Activated T-helper 17 cell treated with anti-CD3 and anti-CD28 coated beads, Interleukin-2, amount 50 U/mL, for 72 hours (primary cell): ENCODE measurements at regions not wholly inside any gene's neighbourhood (a gene's known extent, or its start where the extent isn't known, plus 50 kb on each side); places are given as distances from the start of the nearest gene placed in this dataset.

ENCODE experiments used
- ATAC-seq: fragments of 150-1000 bp; cut with Tn5 transposase; replicated peaks from 2 replicates; pipeline ENCODE4 v1.10.0; 2021; ENCODE audit warnings: mild to moderate bottlenecking, moderate library complexity
- H3K27ac Mint-ChIP-seq: one replicate; pipeline ENCODE4 v1.8.0; 2022; ENCODE audit warnings: mixed read lengths
- H3K27me3 Mint-ChIP-seq: one replicate; pipeline ENCODE4 v1.8.0; 2022; ENCODE audit warnings: mixed read lengths
- H3K36me3 Mint-ChIP-seq: one replicate; pipeline ENCODE4 v1.8.0; 2022; ENCODE audit warnings: low read depth, mild to moderate bottlenecking, mixed read lengths
- H3K4me1 Mint-ChIP-seq: one replicate; pipeline ENCODE4 v1.8.0; 2022; ENCODE audit warnings: mixed read lengths
- H3K4me3 Mint-ChIP-seq: one replicate; pipeline ENCODE4 v1.8.0; 2022; ENCODE audit warnings: mild to moderate bottlenecking, mixed read lengths
- H3K9me3 Mint-ChIP-seq: one replicate; pipeline ENCODE4 v1.8.0; 2022; ENCODE audit warnings: mixed read lengths

GRCh38 chr5:61653807-61654580 is 321.9 kb downstream of the ZSWIM6 start:
- Mint-ChIP-seq H3K36me3 (no peaks in the 10 kb centered on the region), H3K27me3 (peaks cover 22% of the 10 kb centered on the region), H3K9me3 (no peaks in the 10 kb centered on the region), H3K4me1 (no peaks in the 10 kb centered on the region), H3K4me3 (no peak overlapping the region), H3K27ac (no peak overlapping the region)
- ATAC-seq: no peak

DNA sequence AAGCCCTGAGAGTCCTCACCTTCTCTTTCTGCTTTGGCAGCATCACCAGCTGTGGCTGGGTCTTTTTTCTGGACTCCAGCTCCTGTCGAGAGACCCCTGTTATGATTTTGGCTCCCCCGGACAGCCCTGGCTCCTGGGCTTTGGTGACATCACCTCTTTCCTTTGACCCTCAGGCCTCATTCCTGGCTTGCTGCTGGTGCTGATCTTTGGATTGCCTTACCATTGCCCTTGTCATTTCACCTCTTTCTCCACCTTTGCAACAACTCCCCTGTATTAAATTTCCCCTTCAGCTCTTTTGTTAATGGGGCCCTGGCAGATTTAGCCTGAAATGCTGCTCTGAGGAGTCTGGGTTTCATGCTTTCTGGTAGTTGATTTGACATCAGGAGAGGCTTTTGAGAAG is 322.8 kb downstream of the ZSWIM6 start:
- peaks cover 15% of the 10 kb centered on the region for H3K27me3 Mint-ChIP-seq
- no peaks in the 10 kb centered on the region for H3K36me3 Mint-ChIP-seq
- ATAC-seq: no peak
- no peaks in the 10 kb centered on the region for H3K4me1 Mint-ChIP-seq
- no peak overlapping the region for H3K27ac Mint-ChIP-seq
- H3K4me3 Mint-ChIP-seq: no peak overlapping the region
- no peaks in the 10 kb centered on the region for H3K9me3 Mint-ChIP-seq

DNA sequence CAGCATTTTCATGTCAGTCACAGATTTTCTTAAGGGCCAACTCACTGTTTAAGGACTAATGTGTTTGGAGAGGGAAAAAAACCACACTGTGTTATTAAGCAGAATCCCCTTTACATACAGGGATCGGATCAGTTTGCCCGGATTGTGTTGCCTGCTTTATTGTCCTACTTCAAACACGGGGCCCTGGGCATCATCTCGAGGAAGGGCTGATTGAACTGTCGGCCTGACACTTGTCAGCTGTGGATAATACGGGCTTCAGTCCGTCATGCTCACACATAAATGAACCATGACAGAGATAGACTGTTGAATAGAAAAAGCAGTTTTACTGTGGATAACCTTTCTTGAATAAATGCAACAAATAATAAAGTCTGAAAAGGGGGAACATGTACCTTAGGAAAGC is 325.0 kb downstream of the ZSWIM6 start:
- no peak for ATAC-seq
- H3K27ac Mint-ChIP-seq: no peak overlapping the region
- peaks cover 20% of the 10 kb centered on the region for H3K27me3 Mint-ChIP-seq
- H3K4me1 Mint-ChIP-seq: no peaks in the 10 kb centered on the region
- no peaks in the 10 kb centered on the region for H3K36me3 Mint-ChIP-seq
- H3K9me3 Mint-ChIP-seq: no peaks in the 10 kb centered on the region
- H3K4me3 Mint-ChIP-seq: no peak overlapping the region

- H3K9me3 Mint-ChIP-seq: no peaks in the 10 kb centered on the region
- ATAC-seq: no peak
- H3K36me3 Mint-ChIP-seq: no peaks in the 10 kb centered on the region
- H3K27ac Mint-ChIP-seq: no peak overlapping the region
- no peaks in the 10 kb centered on the region for H3K4me1 Mint-ChIP-seq
- H3K4me3 Mint-ChIP-seq: no peak overlapping the region
- peaks cover 20% of the 10 kb centered on the region for H3K27me3 Mint-ChIP-seq
Measured at GRCh38 chr5:61657686-61658085, 325.6 kb downstream of the ZSWIM6 start.

DNA sequence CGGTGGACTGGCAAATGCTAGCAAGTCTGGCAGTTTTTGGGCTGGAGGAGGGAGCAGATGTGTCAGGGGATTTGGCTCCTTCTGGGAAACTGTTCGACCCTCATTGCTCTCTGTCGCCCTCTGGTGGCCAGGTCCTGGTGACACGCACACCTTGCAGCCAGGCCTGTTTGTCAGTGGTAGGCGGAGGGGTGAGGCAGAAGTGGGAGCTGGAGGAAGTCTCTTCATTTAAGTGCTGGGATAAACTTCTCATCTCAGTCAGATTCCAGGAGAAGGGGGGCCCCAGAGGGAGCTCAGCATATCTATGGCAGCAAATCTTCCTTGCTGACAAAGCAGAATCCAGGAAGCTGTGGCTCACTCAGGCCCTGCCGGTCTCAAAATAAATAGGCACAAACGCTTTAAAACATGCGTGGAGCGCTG is 326.5 kb downstream of the ZSWIM6 start:
- peak; percentile 81 for ATAC-seq
- no peaks in the 10 kb centered on the region for H3K36me3 Mint-ChIP-seq
- H3K4me3 Mint-ChIP-seq: no peak overlapping the region
- no peaks in the 10 kb centered on the region for H3K9me3 Mint-ChIP-seq
- H3K4me1 Mint-ChIP-seq: no peaks in the 10 kb centered on the region
- H3K27me3 Mint-ChIP-seq: peaks cover 20% of the 10 kb centered on the region
- H3K27ac Mint-ChIP-seq: no peak overlapping the region

GRCh38 chr5:61659221-61659696 is 327.2 kb downstream of the ZSWIM6 start:
- Mint-ChIP-seq H3K27ac (no peak overlapping the region), H3K4me1 (no peaks in the 10 kb centered on the region), H3K36me3 (no peaks in the 10 kb centered on the region), H3K27me3 (peaks cover 20% of the 10 kb centered on the region), H3K4me3 (no peak overlapping the region), H3K9me3 (no peaks in the 10 kb centered on the region)
- ATAC-seq: no peak

DNA sequence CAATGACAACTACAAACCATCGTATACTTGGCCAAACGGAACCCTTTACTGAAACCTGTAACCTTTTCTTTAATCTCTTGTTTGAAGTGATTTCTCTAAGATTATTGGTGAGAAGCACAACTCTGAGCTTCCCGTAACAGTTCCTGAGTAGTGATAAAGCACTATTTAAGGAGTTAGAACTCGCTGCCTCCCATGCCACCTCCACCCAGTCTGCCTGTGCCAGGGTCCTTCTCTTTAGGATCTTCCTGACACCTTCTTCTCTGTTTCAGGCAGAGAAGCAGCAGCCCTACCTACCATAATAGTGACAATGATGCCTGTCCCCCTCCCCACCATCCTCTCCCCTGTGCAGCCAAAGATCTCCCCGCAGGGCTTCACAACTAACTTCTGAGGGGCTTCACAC is 330.6 kb downstream of the ZSWIM6 start:
- H3K9me3 Mint-ChIP-seq: no peaks in the 10 kb centered on the region
- peaks cover 12% of the 10 kb centered on the region for H3K27me3 Mint-ChIP-seq
- no peak for ATAC-seq
- no peaks in the 10 kb centered on the region for H3K36me3 Mint-ChIP-seq
- no peak overlapping the region for H3K27ac Mint-ChIP-seq
- H3K4me3 Mint-ChIP-seq: no peak overlapping the region
- no peaks in the 10 kb centered on the region for H3K4me1 Mint-ChIP-seq

DNA sequence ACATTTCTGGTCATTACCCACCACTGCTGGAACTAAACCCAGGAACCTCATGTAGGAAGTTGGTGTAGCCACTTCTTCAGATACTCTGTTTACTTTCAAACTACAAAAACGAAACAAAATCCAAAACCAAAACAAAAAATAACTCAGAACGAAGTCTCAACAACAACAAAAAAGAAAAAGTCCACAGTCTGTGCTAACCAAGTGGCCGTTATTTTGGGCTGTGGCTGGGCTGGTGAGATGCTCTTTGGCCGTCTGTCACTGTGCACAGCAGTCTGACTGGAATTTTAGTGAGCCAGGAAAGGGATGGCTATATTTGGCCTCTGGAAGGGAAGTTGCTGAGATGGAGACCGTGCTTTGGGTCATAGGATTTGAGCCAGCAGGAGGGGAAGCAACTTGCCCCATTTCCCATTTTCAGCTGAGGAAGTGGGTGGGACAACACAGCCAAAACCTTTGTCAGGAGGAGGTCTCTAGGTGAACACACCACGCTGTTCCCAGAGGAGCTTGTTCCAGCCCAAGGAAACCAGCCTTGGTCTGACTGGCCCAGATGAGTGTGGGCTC is 334.1 kb downstream of the ZSWIM6 start:
- Mint-ChIP-seq H3K27ac (no peak overlapping the region), H3K4me1 (no peaks in the 10 kb centered on the region), H3K9me3 (no peaks in the 10 kb centered on the region), H3K27me3 (peaks cover 28% of the 10 kb centered on the region), H3K4me3 (no peak overlapping the region), H3K36me3 (no peaks in the 10 kb centered on the region)
- no peak for ATAC-seq

DNA sequence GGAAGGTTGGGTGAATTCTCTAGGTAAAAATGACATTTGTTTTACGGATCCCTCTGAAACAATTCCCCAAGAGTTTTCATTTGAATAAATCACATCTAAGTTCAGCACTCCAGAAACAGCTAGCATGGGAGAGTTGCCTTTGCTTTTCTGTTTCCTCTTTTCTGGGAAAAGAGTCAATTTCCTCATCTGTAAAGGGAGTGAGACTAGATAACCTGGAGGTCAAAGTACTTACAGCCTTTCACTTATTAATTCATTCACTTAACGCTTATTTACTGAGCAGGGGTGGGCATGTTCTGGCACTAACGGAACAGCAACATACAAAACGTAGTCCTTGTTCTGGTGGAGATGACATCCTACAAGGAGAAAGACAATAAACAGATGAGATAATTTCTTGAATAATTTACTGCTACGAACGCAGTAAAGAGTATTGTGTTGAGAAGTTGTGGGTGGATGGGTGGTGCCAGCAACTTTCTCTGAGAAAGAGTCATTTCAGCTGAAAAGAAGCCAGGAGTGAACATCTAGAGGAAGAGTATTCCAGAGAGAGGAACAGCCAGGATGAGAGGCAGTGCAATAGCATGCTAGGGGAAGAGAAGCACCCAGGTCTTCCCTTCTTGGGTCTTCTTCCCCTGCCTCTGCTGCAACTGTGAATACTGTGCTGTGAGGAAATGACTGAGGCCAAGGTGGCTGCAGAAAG is 335.6 kb downstream of the ZSWIM6 start:
- H3K4me3 Mint-ChIP-seq: no peak overlapping the region
- no peak for ATAC-seq
- no peaks in the 10 kb centered on the region for H3K9me3 Mint-ChIP-seq
- no peak overlapping the region for H3K27ac Mint-ChIP-seq
- peaks cover 24% of the 10 kb centered on the region for H3K27me3 Mint-ChIP-seq
- H3K36me3 Mint-ChIP-seq: no peaks in the 10 kb centered on the region
- H3K4me1 Mint-ChIP-seq: no peaks in the 10 kb centered on the region

GRCh38 chr5:61669531-61669930 is 337.5 kb downstream of the ZSWIM6 start:
- no peak overlapping the region for H3K4me3 Mint-ChIP-seq
- no peak overlapping the region for H3K27ac Mint-ChIP-seq
- H3K27me3 Mint-ChIP-seq: peaks cover 26% of the 10 kb centered on the region
- ATAC-seq: no peak
- H3K36me3 Mint-ChIP-seq: no peaks in the 10 kb centered on the region
- H3K4me1 Mint-ChIP-seq: no peaks in the 10 kb centered on the region
- H3K9me3 Mint-ChIP-seq: no peaks in the 10 kb centered on the region

GRCh38 chr5:61670941-61671340 is 338.9 kb downstream of the ZSWIM6 start:
- no peak overlapping the region for H3K27ac Mint-ChIP-seq
- peaks cover 26% of the 10 kb centered on the region for H3K27me3 Mint-ChIP-seq
- no peaks in the 10 kb centered on the region for H3K9me3 Mint-ChIP-seq
- H3K4me3 Mint-ChIP-seq: no peak overlapping the region
- H3K36me3 Mint-ChIP-seq: no peaks in the 10 kb centered on the region
- ATAC-seq: no peak
- no peaks in the 10 kb centered on the region for H3K4me1 Mint-ChIP-seq

DNA sequence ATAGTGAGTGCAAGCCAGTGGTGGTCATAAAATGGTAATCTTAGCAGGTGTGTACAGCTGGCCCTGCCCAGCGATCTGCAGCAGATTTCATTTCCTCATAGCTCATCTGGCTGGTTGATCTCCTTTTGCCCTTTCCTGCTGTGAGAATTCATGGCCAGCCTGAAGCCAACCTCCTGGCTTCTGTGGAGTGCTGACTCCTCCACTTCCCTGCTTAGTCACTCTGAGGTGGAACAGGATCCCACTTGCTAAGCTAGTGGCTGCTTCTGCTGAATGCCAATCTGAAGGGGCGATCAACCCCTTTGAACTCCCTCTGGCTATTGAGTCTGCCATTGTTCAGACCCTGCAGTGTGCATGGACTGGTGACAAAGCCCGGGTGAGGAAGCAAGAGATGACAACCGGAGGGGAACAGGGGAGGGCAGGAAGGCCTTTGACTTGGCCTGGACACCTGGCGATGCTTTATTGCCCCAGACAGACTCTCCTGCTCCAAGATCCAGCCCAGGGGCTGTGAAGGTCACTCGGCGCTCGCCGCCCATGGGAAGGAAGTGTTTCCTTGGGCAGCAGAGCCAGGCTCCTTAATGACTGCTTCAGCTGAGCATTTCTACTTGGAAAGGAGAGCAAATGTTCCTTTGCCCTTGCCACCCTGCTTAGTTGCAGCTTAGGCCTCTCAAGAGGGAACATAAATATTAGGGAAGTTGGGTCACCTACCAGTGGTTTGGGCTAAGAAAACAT is 341.1 kb downstream of the ZSWIM6 start:
- Mint-ChIP-seq H3K4me3 (no peak overlapping the region), H3K27ac (no peak overlapping the region), H3K4me1 (no peaks in the 10 kb centered on the region), H3K36me3 (no peaks in the 10 kb centered on the region), H3K9me3 (no peaks in the 10 kb centered on the region), H3K27me3 (peaks cover 24% of the 10 kb centered on the region)
- no peak for ATAC-seq

DNA sequence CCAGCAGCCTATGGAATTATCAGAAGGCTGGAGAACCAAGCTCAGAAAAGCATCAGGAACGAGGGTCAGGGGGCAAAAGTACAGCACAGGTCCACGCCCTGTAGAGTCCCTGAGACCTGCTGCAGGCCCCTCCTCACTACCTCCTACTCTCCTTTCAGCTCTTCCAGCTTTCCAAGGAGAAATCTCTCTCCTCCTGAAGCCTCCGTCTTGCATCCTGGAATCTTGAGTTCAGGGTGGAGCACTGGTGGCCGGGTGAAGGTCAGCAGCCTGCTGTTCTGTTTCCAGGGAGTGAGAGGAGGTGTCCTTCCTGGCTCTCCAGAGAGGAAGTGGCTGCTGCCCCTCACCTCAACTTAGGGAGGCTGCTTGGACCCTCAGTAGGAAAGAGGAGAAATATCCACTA is 342.3 kb downstream of the ZSWIM6 start:
- H3K36me3 Mint-ChIP-seq: no peaks in the 10 kb centered on the region
- H3K27ac Mint-ChIP-seq: no peak overlapping the region
- no peaks in the 10 kb centered on the region for H3K4me1 Mint-ChIP-seq
- H3K4me3 Mint-ChIP-seq: no peak overlapping the region
- no peaks in the 10 kb centered on the region for H3K9me3 Mint-ChIP-seq
- no peak for ATAC-seq
- H3K27me3 Mint-ChIP-seq: peaks cover 18% of the 10 kb centered on the region

GRCh38 chr5:61675015-61675692 is 343.1 kb downstream of the ZSWIM6 start:
- Mint-ChIP-seq H3K27ac (no peak overlapping the region), H3K27me3 (peaks cover 17% of the 10 kb centered on the region), H3K36me3 (no peaks in the 10 kb centered on the region), H3K9me3 (no peaks in the 10 kb centered on the region), H3K4me1 (no peaks in the 10 kb centered on the region), H3K4me3 (no peak overlapping the region)
- no peak for ATAC-seq
